EH (cell line): ENCODE measurements at regions not wholly inside any gene's neighbourhood (a gene's known extent, or its start where the extent isn't known, plus 50 kb on each side); places are given as distances from the start of the nearest gene placed in this dataset.
"Not testable (repeated sequence)": the region's sequence is repeated elsewhere in the genome, so short reads cannot be mapped to it uniquely, and the experiment has no call there.

Experiments
- DNase-seq: peaks from one replicate; pipeline ENCODE4 v3.0.0-alpha.2; 2015; ENCODE audit warnings: low read depth

- DNase-seq: peak; percentile 21
Measured at GRCh38 chrX:73944563-73944908, 92.0 kb upstream of the XIST start.

DNA sequence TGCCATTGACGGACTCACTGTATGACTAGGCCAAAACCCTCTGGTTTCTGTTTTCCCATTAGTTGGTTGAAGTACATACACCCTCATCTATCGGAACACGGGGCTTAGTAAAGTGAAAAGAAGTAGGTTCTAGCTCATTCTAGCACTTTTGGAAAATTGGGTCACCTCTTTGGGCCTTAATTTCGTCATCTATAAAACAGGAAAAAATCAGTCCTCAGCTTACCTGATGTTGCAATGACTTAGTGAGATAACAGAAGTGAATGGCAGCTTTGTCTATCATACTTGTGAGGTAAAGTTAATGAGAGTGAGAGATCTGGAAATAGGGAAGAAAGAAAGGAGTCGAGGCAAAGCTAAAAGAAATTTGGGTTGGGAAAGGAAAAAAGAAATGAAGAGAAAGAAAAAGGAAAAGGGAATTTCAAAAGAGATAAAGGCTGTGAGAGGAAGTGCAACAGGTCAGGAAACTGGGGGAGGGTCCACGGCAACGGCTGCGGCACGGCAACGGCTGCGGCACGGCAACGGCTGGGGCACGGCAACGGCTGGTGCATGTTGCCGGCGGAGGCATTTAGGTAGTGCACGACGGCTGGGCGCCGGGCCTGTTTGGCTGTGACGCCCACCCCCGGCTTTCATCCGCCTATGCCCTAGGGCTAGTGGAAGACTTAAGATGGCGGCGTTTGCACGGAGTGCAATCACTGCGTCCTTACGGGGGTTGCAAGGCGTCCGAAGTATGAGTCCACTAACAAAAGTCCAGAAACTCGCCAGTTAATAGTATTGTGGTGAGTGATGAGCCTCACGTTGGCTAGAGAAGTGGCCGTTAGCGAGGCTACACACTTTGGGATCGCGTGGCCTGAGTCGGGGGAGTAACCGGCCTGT lies 91.4 kb upstream of the XIST start:
- peak; percentile 84 for DNase-seq

GRCh38 chrX:73940893-73941470 lies 88.5 kb upstream of the XIST start:
- DNase-seq: no peak

GRCh38 chrX:73937843-73938242 lies 85.3 kb upstream of the XIST start:
- DNase-seq: not testable (repeated sequence)

DNA sequence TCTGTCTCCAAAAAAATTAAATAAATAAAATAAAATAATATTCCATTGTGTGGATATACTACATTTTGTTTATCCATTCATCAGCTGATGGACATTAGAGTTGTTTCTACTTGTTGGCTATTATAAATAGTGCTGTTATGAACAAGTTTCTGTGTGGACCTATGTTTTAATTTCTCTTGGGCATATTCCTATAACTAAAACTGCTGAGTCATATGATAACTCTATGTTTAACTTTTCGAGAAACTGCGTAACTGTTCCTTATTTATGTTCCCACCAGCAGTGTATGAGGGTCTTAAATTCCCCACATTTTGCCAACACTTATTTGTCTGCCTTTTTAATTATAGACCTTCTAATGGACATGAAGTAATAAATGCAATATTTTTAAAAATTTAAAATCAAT lies 80.0 kb upstream of the XIST start:
- no peak for DNase-seq

DNA sequence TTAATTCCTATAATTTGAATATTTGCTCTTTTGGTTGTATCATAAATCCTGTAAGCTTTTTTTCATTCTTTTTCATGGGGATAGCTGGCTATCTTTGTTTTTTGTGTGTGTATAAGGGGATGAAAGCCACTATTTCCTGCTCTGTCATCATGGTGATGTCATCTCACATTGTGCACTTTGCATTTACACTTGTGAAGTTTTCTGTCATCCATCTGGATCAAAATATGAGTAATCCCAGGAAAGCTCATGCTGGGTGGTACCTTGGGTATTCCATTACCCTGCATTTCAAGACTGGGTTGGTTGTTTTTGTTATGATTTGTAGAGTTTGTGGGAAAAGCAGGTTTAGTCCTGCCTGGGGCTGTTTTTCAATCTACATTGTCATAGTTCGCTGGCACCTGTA lies 77.8 kb upstream of the XIST start:
- DNase-seq: no peak

DNA sequence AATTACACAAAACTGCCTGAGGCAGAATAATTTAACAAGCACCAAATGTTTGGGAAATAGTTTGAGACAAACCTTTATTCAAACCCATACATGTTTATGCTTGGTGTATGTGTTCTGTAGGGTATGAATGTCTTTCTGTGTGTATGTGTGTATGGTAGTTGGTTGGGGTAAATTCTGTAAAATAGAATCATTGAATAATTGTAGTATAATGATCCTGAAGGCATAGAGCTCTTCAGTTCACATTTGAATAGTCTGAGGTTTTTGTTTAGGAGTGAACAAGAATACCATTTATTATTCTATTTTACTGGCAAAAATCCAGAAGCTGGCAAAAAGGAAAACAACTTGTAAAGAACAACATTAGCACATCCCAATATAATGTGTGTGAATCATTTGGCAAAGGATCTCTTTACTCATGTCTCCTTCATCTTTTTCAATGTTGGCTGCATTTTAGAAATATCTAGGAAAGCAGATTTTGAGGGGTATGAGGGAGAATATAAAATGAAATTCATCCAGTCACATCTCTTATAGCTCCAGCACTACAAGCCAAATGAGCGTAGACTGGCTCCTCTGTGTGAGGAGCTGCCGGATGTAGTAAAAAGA lies 70.4 kb upstream of the XIST start:
- peak; percentile 33 for DNase-seq

DNA sequence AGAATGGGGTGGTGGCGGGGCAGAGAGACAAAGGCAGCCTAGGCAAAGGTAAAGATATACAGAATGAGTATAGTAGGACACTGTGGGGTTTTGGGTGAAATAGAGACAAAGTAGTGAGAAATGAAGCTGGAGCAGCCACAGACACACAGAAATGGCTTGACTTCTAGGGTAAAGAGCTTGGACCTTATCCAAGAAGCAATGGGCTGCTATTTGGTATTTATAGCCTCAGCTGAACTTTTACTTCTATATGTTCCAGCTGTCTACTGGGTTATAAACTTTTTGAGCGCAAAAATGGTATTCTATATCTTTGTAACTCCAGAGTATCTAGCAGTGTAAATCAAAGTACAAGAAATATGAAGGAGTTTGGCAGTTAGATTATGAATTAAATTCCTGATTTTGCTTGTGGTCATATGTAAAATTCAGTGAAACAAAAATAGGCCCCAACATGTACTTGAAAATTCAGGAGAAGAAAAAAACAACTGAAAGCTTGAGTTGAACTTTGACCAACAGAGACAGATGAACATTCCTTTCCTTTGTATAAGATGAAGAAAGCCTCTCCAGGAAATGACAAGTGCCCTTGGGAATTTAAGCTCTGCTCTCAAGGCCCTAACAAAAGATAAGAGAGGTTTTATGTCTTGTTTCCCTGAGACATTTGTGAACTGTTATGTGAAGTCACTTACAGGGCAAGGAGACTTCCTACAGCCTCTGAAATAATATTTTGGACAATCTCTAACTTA lies 64.6 kb upstream of the XIST start:
- peak; percentile 93 for DNase-seq

GRCh38 chrX:73916489-73916888 lies 64.0 kb upstream of the XIST start:
- no peak for DNase-seq

GRCh38 chrX:73914792-73915191 lies 62.3 kb upstream of the XIST start:
- not testable (repeated sequence) for DNase-seq

GRCh38 chrX:73913580-73913979 lies 61.1 kb upstream of the XIST start:
- DNase-seq: peak; percentile 65

- DNase-seq: not testable (repeated sequence)
Measured at GRCh38 chrX:73911946-73912345, 59.4 kb upstream of the XIST start.

GRCh38 chrX:73905749-73906374 lies 53.3 kb upstream of the XIST start:
- DNase-seq: not testable (repeated sequence)

GRCh38 chrX:73903941-73904340 lies 51.4 kb upstream of the XIST start:
- peak; percentile 27 for DNase-seq
